GOT3 (cell line): ENCODE measurements at regions not wholly inside any gene's neighbourhood (a gene's known extent, or its start where the extent isn't known, plus 50 kb on each side); places are given as distances from the start of the nearest gene placed in this dataset.
"Not testable (repeated sequence)": the region's sequence is repeated elsewhere in the genome, so short reads cannot be mapped to it uniquely, and the experiment has no call there.

Experiments used
- DNase-seq: peaks from one replicate; lab custom pipeline; 2025; ENCODE audit warnings: mixed read lengths; lab: John Stamatoyannopoulos, UW

DNA sequence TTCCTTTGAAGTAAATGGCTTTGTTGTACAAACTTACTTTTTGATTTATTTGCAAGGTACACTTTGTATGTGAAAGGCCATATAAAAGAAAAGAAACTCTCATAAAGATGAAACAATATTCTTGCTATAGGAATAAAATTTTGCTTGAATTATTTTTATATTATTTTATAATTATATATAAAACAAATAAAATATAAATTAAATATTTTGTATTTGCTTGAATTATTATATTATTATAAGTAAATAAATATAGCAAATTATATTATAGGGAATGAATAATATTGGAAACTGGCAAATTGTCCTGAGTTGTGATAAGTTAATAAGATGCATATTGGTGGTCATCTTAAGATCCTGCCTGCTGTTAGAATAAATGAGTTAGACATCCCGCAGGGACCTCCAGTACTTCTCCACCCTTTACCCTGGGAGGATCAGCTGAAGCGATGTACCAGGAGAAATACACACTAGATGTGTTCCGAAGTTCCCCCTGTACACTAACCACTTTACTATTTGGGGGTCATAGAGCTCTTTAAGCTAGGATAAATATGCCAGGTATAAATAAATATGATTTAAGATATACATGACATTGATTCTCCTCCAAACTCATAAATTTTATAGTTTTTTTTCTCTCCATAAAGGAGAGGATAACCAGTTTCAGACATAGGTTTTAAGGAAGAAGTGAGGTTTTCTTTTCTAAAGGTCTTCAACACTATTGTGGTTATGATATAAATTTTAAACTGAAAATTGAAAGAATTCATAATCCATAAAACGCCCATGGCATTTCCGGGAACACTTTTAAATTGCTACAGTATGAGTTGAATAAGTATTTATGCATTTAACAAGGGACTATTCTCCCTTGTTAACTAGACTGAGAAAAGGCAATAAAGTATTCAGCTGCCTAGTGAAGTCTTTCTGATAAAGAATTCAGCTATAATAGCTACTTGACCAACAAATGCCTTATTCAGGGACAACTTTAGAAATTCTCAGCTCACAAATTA, 486.3 kb upstream of the MARCKS start:
- DNase-seq: no peak

DNA sequence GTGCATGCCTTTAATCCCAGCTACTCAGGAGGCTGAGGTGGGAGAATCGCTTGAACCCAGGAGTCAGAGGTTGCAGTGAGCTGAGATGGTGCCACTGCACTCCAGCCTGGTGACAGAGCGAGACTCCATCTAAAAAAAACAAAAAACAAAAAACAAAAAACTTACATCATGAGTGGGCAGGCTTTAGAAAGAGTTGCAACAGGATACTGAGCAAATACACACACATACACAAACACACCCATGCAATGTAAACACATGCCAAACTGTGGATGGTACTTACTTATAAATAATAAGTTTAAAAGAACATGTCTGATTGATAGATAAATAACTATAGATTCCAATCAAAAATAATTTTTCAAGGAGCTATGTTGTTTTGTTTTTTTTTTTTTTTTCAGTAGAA, 481.7 kb upstream of the MARCKS start:
- DNase-seq: not testable (repeated sequence)

DNA sequence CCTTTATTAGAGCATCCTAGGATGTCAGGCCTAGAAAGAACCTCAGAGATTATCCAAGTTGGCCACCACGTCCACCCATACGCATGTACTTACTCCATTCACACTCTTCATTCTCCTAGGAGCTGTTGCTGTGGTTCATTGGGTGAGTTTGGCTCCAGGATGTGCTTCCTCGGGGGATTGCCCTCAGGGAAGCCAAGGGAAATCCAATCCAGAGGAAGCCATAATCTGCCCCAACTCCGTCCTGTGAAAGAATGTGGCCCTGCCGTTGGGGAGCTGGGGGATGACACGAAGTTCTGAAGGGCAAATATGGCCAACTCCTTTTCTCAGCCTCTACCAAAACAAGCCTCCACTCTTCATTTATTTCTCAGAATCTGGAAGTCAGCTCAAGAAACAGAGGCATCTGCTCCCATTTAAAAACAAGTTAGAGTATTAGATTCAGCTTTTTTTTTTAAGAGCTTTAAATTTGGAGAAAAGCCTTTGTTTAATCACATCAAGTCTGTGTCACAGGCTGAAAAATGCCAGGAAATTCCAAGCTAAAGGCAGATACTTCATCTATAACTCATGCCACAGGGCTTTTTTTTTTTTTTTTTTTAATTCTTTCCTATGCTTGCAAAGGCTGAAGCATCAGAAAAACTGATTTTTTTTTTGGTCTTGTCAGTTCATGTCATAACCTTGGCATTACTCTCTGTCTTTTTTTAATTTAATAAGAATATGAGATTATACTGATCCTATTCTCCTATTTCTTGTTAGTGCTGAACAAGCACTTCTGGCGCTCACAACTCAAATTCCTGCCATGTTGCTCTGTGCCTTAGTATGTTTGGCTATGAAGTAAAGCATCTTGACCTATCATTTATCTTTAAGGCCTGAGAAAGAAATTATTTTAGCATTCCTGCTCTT, 480.9 kb upstream of the MARCKS start:
- DNase-seq: no peak

- no peak for DNase-seq
Measured at GRCh38 chr6:113376847-113377165, 480.3 kb upstream of the MARCKS start.

DNA sequence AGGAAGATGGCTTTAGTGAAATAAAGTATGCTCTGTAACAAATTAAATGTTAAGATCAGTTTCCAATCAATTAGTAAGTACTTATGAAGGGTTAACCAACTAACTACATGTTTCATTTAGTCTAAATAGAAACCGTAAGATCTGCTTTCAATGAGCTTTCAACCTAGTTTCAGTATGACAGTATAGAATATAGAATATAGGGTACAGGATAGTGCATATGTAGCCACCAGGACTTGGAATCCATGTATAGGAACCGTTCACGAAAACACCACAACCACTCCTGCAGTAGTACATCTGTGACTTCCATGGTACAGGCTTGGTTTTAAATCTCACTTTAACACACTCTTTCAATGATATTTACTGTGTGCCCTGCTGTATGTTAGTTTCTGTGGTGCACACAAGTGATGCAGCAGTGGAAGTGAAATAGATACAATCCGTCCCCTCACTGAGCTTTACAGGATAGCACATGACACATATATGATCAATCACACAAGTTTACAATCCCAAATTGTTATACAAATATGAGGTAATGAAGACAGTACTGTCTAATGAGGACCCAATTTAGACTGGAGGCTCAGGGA, 479.7 kb upstream of the MARCKS start:
- no peak for DNase-seq

DNA sequence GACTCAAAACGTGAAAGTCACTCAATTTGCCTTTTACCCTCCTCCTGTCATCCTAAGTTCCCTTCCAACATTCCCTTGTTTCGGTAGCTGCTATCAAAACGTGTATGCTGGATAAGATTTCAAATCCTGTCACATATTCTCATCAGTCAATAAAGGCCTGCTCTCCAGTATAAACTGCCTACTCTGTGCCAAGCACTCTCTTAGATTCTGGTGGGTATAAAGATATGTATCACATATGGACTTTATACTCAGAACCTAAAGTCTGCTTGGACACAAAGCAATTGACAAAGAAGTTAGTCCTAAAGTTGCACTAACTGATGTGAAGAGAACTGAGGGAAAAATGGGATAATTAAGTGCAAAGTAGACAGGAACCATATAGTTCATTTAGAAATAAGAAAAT, 476.6 kb upstream of the MARCKS start:
- DNase-seq: no peak

- DNase-seq: no peak
Measured at GRCh38 chr6:113381232-113381631, 475.9 kb upstream of the MARCKS start.

GRCh38 chr6:113381959-113382358, 475.2 kb upstream of the MARCKS start:
- no peak for DNase-seq

DNA sequence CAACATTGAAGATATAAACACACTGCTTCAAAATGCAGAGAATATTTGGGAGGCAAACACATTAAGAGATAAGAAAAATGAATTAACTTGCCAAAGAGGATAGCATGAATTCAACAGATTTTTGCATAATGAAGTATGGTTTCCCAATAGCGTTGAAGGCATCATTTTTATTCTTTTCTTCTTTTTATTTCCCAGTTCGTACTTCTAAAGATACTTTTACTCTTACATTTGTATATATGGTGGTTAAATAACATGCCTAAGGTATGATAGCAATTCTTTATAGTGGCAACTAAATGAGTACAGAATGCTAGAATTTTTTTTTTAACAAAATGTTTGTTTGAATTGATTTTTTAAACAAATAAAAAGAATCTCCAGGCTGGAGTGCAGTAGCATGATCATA, 473.4 kb upstream of the MARCKS start:
- no peak for DNase-seq

DNA sequence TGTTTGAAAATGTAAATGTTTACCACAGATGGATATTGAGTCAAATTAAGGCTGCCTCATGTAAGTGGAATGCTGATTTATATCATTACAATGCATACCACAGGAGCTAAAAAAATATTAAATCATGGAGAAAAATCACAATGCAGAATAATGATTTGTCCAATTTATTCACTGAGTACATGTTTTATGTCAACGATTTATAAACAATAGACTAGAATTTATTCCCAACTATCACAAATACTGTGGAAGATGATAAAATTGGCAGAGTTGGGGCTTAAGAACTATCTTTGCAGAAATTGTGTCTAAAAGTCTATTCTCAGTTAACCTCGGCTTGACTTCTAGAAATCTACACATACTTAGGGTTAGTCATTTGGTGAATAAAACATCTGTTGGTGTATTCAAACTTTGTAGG, 472.1 kb upstream of the MARCKS start:
- no peak for DNase-seq

DNA sequence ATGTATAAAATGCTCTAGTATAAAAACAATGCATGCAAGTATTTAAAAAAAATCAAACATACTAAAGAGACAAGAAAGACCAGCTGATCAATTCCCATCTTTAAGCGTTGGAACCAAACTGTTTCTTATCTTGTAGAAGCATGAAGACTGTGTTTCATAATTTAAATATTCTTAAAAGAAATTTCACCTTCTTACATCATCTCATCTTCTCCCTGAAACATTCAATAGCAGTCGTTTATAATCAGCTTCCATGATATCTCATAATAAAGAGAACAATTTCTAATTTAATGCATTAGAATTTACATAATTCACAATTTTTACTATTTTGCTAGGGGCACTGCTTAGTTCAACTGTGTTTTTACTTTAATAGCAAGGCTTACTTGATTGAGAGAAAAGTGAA, 468.1 kb upstream of the MARCKS start:
- DNase-seq: no peak

- DNase-seq: no peak
Measured at GRCh38 chr6:113392551-113393055, 464.5 kb upstream of the MARCKS start.

GRCh38 chr6:113394216-113394615, 462.9 kb upstream of the MARCKS start:
- DNase-seq: no peak

DNA sequence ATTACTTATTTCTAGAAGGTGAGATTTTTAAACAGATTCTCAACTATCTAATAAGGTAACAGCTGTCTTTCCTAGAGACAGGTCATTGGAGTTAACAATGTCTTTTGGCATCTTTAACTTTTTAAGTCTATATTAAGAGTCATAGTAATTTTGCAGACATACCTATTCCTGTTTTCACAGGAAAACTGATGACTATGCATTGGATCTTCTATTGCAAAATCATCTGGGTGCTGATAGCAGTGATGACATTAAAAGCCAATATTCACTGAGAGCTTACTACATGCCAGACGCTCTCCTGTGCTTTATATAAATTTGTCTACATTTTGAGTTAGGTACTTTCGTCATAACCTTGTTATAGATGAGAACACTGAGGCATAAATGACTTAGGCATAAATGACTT, 462.4 kb upstream of the MARCKS start:
- DNase-seq: no peak

- DNase-seq: no peak
Measured at GRCh38 chr6:113396730-113397129, 460.4 kb upstream of the MARCKS start.

- DNase-seq: no peak
Measured at GRCh38 chr6:113397236-113397635, 459.9 kb upstream of the MARCKS start.

DNA sequence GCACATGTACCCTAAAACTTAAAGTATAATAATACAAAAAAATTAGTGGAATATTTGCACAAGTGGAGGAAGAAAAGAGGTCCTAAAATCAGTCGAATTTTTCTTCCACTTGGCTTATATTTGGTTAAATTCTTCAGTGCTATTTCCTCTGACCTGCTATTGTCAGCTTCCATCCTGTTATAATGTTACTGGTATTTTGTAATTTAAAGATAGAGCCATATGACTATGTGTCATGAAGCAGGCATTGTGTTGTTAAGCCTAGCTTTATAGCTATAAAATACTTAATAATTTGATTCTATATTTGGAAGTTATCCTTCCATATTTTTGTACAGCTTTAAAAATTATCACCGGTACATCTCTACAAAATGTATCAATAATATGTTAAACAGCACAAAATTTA, 455.9 kb upstream of the MARCKS start:
- no peak for DNase-seq

DNA sequence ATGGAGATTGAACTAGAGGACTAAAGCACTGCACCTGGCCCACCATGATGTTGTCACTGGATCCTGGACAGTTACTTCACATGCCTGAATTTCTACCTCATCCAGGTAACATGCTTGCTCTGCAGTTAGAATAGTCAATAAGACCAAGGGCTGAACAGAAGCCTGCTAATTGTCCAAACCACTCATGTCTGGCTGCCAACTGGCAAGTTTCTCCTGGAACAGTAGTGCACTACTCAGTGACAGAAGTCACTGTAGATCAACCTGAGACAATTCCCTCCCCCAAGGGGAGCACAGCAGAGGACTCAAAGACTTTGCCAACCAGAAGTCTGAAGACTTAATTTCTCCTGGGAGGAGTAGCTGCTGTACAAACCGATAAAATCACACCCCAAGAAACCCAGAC, 454.6 kb upstream of the MARCKS start:
- DNase-seq: no peak

- no peak for DNase-seq
Measured at GRCh38 chr6:113403966-113404595, 453.1 kb upstream of the MARCKS start.

DNA sequence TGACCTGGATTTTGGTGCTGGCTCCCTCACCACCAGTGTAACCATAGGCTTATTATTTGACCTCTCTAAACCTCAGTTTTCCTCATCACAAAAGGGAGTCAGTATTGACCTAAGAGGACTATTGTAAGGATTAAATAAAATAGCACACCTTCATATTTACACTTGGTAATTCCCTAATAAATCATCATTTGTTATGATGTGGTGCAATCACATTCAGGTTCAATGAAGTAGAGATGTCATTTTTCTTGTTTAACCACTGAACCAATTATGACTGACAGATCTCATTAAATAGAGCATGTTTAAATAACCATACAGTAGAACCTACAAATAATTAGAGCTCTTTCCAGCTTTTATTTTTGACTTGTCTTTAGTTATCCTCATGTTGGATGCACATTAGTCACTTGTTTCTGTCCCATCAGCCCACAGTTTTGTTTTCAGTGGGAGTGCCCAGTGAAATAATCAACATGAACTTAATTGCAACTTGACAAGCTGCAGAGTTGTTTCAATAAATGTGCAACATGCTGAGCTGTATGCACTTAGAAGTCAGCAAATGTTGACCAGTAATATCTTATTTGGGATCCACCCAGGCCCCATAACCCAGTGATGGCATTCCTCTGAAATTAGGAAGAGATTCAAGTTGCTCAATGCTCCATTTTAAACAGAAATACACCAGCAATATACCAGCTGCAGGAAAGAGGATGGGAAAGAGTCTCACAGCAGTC, 451.7 kb upstream of the MARCKS start:
- DNase-seq: no peak

DNA sequence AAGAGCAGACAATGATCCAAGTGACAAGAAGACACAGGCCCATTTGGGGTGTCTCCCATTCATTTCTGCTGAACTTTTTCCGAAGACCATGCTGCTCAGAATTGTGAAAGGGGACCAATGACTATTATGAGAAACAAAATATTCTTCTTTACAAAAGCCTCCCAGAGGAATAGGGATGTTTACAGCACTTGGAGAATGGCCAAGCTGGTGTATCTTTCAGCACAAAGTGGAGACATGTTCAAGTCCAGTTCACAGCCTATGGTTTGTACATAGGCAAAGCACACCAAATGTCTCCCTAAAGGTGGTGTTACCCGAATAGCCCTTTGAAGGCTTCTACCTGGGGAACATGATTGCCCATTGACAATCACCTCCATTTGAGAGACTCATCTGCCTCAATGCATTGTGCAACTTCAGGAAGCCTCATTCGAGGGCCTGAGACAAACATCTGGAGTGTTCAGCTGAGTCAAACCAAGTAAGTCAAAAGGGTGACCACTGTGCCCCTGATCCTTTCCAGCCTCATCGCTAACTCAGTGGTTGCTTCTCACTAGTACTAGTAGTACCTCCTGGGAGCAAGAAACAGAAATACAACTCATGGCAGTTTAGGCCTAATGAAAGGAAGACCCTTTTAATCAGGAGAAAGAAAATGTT, 451.0 kb upstream of the MARCKS start:
- no peak for DNase-seq
